ENCODE measurements at regions not wholly inside any gene's neighbourhood (a gene's known extent, or its start where the extent isn't known, plus 50 kb on each side); places are given as distances from the start of the nearest gene placed in this dataset.

GRCh38 chr18:23317975-23318675, 135.0 kb upstream of the RIOK3 start:
- no TSS peak for BruUV-seq (replicated peaks)
- POLR2A ChIA-PET: no interaction called here
- WGBS (ENCODE audit: low lambda C conversion rate): 85% methylated on average over 5 of the region's 5 CpGs
- no peaks in the 10 kb centered on the region for H3K36me3 ChIP-seq (replicated peaks in 1 of 2; ENCODE audit: control insufficient read depth in 1 of 2, insufficient read depth in 2 of 2, low read length in 2 of 2)
- no peak overlapping the region for H2AFZ ChIP-seq (ENCODE audit: low read length)
- no peak for DNase-seq (ENCODE audit: low spot score)
- no peaks in the 10 kb centered on the region for H3K9me3 ChIP-seq (ENCODE audit: low read length)
- in situ Hi-C loops (cut with HindIII; ENCODE audit: extremely low pct_ligation_motif_present, low pct_unique_long_range_greater_than_20kb) (no loop called here), intact Hi-C loops (cut with micrococcal nuclease; ENCODE audit: unreplicated experiment) (no loop called here)
- no peak for ATAC-seq
- TF ChIP-seq ZNF556 (CRISPR knock-in tag; IDR thresholded peaks at IDR 0.05; ENCODE audit: borderline replicate concordance) (no peak), DNMT3B (CRISPR knock-in tag; conservative IDR thresholded peaks at IDR 0.05) (no peak), RNF2 (conservative IDR thresholded peaks at IDR 0.05; ENCODE audit: low read depth) (no peak), ZNF124 (CRISPR knock-in tag; IDR thresholded peaks at IDR 0.05) (no peak), HNRNPL (IDR thresholded peaks at IDR 0.05; ENCODE audit: low read depth, low read length) (no peak), ZNF484 (CRISPR knock-in tag; IDR thresholded peaks at IDR 0.05; ENCODE audit: borderline replicate concordance, low read depth) (no peak), THYN1 (CRISPR knock-in tag; IDR thresholded peaks at IDR 0.05; ENCODE audit: borderline replicate concordance, low read depth) (no peak), ZSCAN21 (CRISPR knock-in tag; IDR thresholded peaks at IDR 0.05; ENCODE audit: borderline replicate concordance) (no peak)
- TF ChIP-seq, protein P1, sequence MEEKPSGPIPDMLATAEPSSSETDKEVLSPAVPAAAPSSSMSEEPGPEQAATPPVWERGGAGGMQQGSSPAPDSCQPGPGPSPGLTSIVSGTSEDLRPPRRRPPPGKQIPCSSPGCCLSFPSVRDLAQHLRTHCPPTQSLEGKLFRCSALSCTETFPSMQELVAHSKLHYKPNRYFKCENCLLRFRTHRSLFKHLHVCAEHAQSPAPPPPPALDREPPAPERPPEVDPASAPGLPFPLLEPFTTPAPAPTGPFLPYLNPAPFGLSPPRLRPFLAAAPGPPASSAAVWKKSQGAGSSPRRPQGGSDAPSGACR (CRISPR knock-in tag; IDR thresholded peaks at IDR 0.05): no peak
- TF ChIP-seq, protein P2, sequence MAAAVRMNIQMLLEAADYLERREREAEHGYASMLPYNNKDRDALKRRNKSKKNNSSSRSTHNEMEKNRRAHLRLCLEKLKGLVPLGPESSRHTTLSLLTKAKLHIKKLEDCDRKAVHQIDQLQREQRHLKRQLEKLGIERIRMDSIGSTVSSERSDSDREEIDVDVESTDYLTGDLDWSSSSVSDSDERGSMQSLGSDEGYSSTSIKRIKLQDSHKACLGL (CRISPR knock-in tag; IDR thresholded peaks at IDR 0.05): no peak
- H3K4me2 ChIP-seq (ENCODE audit: low read depth, low read length): no peak overlapping the region
- H3K27me3 ChIP-seq (ENCODE audit: control insufficient read depth in 1 of 2, insufficient read depth in 2 of 2, low read length in 2 of 2): no peaks in the 10 kb centered on the region
- CTCF ChIA-PET (ENCODE audit: low intra/inter-chr PET ratio, low total read pairs): no interaction called here
- H3K79me2 ChIP-seq (ENCODE audit: insufficient read depth, low read length): no peaks in the 10 kb centered on the region
- FAIRE-seq: no peak
- no peaks in the 10 kb centered on the region for H4K20me1 ChIP-seq (ENCODE audit: insufficient read depth, low read length)
- H3K27ac ChIP-seq (ENCODE audit: extremely low read length, insufficient read depth, low read length): no peak overlapping the region
- H3K4me3 ChIP-seq (replicated peaks in 1 of 3; ENCODE audit: insufficient read depth in 1 of 3, low read depth in 2 of 3, low read length in 3 of 3): no peak overlapping the region
- H3K9ac ChIP-seq (ENCODE audit: insufficient read depth, low read depth, low read length): no peak overlapping the region
- peaks cover 7% of the 10 kb centered on the region for H3K4me1 ChIP-seq (ENCODE audit: insufficient read depth, low read length)
